ENCODE measurements at regions not wholly inside any gene's neighbourhood (a gene's known extent, or its start where the extent isn't known, plus 50 kb on each side); places are given as distances from the start of the nearest gene placed in this dataset.
"Not testable (repeated sequence)": the region's sequence is repeated elsewhere in the genome, so short reads cannot be mapped to it uniquely, and the experiment has no call there.

GRCh38 chrX:17987783-17988182, 126.7 kb upstream of the RAI2 start:
- no peak for TF ChIP-seq CTCF (conservative IDR thresholded peaks at IDR 0.05; ENCODE audit: low read depth, low read length)
- DNase-seq (ENCODE audit: low read depth), result no peak
- no peak overlapping the region for H3K4me3 ChIP-seq (ENCODE audit: low read length)

GRCh38 chrX:17986977-17987376, 125.9 kb upstream of the RAI2 start:
- no peak for TF ChIP-seq CTCF (conservative IDR thresholded peaks at IDR 0.05; ENCODE audit: low read depth, low read length)
- no peak for DNase-seq (ENCODE audit: low read depth)
- H3K4me3 ChIP-seq (ENCODE audit: low read length), result no peak overlapping the region

- TF ChIP-seq CTCF (conservative IDR thresholded peaks at IDR 0.05; ENCODE audit: low read depth, low read length), result no peak
- no peak overlapping the region for H3K4me3 ChIP-seq (ENCODE audit: low read length)
- DNase-seq (ENCODE audit: low read depth), result no peak
Measured at GRCh38 chrX:17986440-17986839, 125.3 kb upstream of the RAI2 start.

GRCh38 chrX:17984415-17984814, 123.3 kb upstream of the RAI2 start:
- H3K4me3 ChIP-seq (ENCODE audit: low read length), result no peak overlapping the region
- TF ChIP-seq CTCF (conservative IDR thresholded peaks at IDR 0.05; ENCODE audit: low read depth, low read length), result no peak
- no peak for DNase-seq (ENCODE audit: low read depth)

DNA sequence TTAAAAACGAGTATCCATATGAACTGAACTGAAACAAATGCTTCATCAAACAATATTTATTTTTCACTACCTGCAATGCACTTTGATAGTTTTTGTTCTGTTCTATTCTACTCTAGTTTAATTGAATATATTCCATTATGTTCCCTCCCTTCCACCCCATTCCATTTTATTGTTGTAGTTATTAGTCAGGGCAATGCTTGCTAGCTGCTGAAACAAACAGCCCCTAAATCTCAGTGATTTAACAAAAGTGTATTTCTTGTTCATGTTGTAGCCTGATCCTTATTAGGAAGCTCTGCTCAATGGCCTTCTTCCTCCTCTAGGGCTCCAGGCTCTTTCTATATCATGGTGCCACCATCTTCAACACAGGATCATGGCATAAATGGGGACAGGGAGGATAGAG, 122.3 kb upstream of the RAI2 start:
- no peak for DNase-seq (ENCODE audit: low read depth)
- H3K4me3 ChIP-seq (ENCODE audit: low read length), result no peak overlapping the region
- no peak for TF ChIP-seq CTCF (conservative IDR thresholded peaks at IDR 0.05; ENCODE audit: low read depth, low read length)

- TF ChIP-seq CTCF (conservative IDR thresholded peaks at IDR 0.05; ENCODE audit: low read depth, low read length), result no peak
- DNase-seq (ENCODE audit: low read depth), result no peak
- H3K4me3 ChIP-seq (ENCODE audit: low read length), result no peak overlapping the region
Measured at GRCh38 chrX:17977696-17978095, 116.6 kb upstream of the RAI2 start.

DNA sequence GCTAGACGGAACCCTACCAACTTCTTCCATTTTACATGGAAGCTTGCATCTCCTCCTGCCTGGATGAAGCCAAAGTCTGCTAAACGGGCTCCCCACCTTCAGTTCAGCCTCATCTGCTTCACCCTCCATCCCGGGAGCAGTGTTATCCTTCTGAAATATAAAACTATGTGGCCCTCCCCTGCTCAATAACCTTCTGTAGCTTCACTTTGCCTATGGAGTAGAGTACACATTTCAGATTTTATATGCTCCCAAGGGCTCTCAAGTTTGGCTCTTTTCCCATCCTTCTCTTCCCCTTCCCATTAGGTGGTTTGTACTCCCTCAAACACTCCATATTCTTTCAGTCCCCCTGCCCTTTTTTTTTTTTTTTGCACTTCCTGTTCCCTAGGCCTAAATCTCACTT, 115.9 kb upstream of the RAI2 start:
- DNase-seq (ENCODE audit: low read depth), result no peak
- H3K4me3 ChIP-seq (ENCODE audit: low read length), result no peak overlapping the region
- no peak for TF ChIP-seq CTCF (conservative IDR thresholded peaks at IDR 0.05; ENCODE audit: low read depth, low read length)

GRCh38 chrX:17975349-17975748, 114.3 kb upstream of the RAI2 start:
- not testable (repeated sequence) for H3K4me3 ChIP-seq (ENCODE audit: low read length); DNase-seq (ENCODE audit: low read depth)
